ENCODE measurements at regions not wholly inside any gene's neighbourhood (a gene's known extent, or its start where the extent isn't known, plus 50 kb on each side); places are given as distances from the start of the nearest gene placed in this dataset.

- TF ChIP-seq CTCF (IDR thresholded peaks at IDR 0.05) (no peak), POLR2A (IDR thresholded peaks at IDR 0.05) (no peak)
These were observed 820.5 kb downstream of the GATA3 start for GRCh38 chr10:8874972-8875371.
